SKM-1 treated with dmso at 0.1 percent for 144 hours (cell line): ENCODE measurements at regions not wholly inside any gene's neighbourhood (a gene's known extent, or its start where the extent isn't known, plus 50 kb on each side); places are given as distances from the start of the nearest gene placed in this dataset.
"Not testable (repeated sequence)": the region's sequence is repeated elsewhere in the genome, so short reads cannot be mapped to it uniquely, and the experiment has no call there.

Experiments
- DNase-seq: peaks from one replicate; lab custom pipeline; 2025; ENCODE audit not compliant: unreplicated experiment; lab: John Stamatoyannopoulos, UW

DNA sequence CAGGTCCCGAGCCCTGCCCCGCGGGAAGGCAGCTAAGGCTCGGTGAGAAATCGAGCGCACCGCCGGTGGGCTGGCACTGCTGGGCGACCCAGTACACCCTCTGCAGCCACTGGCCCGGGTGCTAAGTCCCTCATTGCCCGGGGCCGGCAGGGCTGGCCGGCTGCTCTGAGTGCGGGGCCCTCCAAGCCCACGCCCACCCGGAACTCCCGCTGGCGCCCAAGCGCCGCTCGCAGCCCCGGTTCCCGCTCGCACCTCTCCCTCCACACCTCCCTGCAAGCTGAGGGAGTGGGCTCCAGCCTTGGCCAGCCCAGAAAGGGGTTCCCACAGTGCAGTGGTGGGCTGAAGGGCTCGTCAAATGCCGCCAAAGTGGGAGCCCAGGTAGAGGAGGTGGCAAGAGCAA lies 63.2 kb upstream of the IER3 start:
- DNase-seq, result not testable (repeated sequence)

DNA sequence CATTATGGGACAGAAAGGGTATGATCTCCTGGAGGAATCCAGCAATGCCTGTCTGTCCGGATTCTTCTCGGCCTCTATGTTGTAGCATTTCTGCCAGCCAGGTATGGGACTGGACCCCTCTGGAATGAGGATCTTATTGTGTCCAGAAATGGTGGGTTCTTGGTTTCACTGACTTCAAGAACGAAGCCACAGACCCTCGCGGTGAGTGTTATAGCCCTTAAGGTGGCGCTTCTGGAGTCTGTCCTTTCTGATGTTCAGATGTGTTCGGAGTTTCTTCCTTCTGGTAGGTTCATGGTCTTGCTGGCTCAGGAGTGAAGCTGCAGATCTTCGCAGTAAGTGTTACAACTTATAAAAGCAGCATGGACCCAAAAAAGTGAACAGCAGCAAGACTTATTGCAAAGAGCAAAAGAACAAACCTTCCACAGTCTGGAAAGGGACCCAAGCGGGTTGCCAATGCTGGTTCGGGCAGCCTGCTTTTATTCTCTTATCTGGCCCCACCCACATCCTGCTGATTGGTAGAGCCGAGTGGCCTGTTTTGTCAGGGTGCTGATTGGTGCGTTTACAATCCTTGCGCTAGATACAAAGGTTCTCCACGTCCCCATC lies 62.3 kb upstream of the IER3 start:
- DNase-seq, result no peak

DNA sequence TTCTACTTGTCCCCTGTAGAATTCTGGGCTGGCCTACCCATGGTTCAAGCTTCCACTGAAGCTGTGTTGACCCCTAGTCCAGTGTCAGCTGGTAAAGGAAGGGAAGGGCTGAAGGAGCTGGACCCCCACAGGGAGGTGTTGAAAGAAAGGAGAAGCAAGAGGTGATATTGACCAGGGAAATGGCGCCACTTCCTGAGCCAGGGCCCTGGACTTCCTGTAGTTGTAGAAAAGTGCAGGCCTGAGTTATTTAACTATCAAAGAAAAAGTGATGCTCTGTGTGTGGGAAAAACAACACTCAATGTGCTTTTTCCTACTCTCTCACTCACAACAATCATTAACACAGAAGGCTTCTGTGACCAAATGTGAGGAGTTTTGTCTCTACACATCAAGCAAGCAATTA lies 60.0 kb upstream of the IER3 start:
- no peak for DNase-seq

DNA sequence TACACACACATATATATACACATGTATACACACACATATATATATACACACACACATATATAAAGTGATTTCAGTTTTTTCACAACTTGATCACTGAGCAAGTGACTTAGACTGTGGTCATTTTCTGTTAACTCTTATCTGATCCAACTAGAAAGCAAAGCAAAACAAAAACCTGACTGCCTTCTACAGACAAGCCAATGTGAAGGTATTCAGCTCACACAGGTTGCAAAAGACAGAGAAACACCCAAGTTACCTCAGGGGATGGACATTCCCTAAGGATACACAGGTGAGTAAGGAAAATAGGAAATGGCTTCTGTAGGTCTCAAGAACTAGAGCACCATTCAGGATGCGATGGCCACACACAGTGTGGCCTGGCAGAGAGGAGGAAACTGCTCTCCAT lies 58.4 kb upstream of the IER3 start:
- DNase-seq, result no peak

DNA sequence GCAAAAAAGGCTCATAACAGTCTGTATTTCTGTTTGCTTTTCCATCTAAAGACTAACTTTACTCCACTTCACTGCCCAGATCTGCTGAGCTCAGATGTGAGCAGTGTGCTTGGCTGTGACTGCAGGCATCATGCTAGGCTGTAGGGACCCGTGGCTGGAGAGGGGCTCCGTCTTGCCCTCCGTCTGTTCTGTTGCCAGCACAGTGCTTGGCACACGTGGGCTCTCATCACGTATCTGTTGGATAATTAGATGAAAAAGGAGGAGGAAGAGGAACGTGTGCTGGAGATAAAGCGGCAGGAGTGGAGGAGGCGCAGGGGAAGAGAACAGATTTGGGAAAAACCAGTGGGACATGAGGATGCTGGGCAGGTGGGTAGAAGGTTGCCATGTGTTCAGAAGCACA lies 57.6 kb upstream of the IER3 start:
- DNase-seq, result no peak

DNA sequence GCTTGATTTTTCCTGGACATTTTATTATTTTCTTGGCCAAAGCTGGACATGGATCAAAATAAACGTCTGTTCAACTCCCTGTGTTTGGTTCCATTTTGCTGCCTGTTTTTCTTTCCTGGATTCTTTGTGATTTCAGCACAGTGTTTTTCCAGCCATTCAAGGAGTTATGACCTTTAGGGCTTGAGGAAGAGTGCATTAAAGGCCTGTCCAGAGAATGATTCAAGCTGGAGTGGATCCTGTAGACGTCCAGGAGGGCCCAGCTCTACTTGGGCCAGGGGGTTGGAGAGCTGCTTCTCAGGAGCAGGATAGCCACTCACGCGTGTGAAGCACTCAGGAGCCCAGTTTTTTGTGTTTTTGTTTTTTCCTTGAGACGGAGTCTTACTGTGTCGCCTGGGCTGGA lies 56.5 kb upstream of the IER3 start:
- no peak for DNase-seq

DNA sequence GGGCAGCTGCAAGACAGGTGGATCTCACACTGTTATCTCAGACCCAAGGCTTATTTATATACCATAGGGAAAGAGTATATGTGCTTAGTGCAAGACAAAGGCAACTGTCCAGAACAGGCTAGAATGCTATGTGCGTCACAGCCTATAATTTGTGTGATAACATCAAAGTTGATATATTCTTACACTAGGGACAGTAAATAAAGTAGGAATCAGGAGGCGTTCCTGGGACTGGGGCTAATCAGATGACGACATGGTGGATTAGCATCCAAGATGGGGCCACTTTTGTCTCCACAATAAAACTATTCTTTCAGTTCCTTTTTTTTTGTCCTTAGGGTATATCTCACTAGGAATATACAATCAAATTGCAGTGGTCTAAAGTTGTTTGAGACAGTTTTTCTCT lies 54.9 kb upstream of the IER3 start:
- DNase-seq, result no peak

DNA sequence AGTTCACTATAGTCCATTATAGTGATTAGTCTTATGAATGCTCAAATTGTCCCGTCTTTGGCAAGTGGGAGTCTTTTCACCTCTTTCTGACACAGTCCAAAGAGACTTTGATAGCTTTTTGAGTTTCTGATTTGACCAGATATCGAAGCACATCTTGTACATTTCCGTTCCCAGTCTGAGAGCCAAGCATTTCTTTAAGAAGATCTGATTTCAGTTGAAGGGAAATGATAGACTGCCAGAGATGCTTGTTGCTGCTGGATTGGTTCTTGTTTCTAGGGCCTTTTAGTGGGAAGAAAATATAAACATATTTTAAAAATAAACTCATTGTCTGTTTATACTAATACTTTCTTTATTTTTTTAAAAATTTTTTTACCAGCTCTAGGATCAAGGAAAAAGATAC lies 54.1 kb upstream of the IER3 start:
- no peak for DNase-seq

DNA sequence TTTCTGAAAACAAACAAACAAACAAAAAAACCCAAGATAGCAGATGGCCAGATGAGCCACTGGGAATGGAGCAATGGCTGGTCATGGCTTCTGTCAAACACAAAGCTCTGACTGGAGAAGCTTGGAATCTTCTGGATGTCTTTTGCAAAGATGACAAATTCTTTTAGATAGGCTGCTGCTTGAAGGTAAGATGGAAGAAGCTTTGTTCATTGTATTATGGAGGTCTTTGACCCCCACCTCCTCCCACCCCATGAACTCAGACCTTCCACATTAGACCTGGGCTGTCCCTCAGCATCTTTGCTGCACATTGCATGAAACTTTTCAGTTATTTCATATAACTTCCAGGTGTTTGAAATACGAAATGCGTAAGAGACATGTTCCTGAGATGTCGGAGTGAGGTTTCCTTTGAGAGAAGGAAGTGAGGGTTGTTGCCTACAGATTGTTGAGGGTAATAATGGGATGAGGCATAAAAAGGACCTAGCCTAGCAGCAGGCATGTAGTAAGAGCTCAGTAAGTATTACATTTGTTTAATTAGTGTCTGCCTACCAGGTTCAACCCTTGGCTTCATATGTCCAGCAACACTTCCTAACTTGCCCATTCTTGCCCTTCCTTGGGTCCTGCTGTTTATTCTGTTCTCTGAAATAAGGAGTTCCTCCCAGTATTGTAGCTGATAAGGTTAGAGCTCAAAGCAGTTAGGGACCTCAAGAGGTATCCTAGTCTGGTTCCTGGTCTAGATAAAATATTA lies 51.4 kb upstream of the IER3 start:
- DNase-seq, result no peak
